GM18498 (cell line): ENCODE measurements at regions not wholly inside any gene's neighbourhood (a gene's known extent, or its start where the extent isn't known, plus 50 kb on each side); places are given as distances from the start of the nearest gene placed in this dataset.
"Not testable (repeated sequence)": the region's sequence is repeated elsewhere in the genome, so short reads cannot be mapped to it uniquely, and the experiment has no call there.

Experiments used
- ATAC-seq: cut with Tn5 transposase; IDR thresholded peaks from one replicate; pipeline ENCODE4 v1.9.1; 2021; ENCODE audit warnings: mild to moderate bottlenecking, moderate library complexity; ENCODE audit not compliant: unreplicated experiment

DNA sequence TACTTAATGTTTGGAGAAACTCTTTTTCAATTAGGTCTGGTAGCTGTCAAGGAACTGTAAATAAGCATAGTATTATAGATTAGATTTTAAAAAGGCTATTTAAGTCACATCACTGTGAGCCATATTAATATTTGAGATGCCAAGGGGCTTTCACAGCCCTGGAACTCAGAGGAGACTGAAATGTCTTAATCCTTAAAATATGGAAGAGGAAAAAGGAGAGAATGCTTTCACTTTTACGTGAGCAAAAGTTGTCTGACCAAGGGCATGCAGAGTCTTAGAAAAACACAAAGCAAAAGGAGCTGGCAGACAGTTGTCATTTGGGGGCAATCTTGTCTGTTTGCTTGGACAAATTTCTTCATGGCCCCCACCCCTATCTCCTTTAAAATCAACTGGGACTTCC lies 253.2 kb upstream of the IGFBP7 start:
- no peak for ATAC-seq

DNA sequence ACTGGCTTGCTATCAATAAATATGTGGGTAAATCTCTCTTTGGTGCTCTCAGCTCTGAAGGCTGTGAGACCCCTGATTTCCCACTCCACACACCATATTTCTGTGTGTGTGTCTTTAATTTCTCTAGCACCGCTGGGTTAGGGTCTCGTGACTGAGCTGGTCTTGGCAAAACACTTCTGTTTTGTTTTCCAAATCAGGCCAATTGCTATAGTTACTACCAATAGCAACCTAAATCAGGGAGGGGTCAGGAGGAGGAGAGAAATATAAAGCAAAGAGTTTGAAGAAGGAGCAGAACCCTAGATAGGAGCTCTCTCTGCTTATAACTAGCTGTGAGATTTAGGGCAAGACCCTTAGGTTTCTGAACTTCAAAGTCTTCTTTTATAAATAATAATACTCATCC lies 250.5 kb upstream of the IGFBP7 start:
- no peak for ATAC-seq

DNA sequence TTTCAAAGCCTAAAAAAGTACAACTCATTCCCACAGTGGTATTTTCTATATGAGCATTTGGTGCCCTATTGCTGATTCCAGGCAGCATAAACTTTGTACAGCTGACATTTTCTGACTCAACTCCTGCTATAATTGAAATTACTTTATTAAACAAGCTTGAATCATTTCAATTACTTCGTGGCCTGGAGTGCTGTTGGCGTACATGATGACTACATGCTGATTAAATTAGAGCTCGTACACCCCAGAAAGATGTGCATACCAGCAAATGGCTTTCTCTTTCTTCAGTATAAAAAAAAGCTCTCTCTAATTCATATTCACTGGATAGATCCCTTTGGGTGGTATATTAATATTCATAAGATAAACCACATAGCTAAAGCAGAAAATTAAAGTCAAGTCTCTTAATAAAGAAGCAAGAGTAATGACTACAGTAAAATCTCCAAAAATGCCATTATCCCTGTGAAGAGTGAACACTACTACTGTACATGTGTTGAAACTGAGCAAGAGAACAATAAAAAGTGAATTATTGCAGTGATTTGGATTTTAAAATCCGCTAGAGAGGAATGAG lies 245.0 kb upstream of the IGFBP7 start:
- ATAC-seq, result no peak

DNA sequence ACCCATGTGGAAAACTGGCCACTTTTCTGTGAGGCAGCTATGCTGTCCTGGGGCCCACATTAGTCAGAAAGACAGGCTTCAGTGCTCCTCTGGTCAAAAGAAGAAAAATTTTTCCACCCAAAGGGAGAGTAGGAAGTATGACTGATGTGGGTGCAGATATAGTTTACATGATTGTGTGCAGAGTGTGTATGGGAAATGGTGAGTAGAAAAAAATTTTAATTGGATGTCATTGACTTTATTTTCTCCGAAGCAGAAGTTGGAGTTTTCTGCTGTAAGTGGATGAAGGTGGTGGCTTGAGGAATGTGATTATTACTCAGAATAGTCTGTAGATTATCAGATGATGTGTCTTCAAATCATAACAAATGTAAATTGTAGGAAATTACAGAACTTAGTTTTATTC lies 241.5 kb upstream of the IGFBP7 start:
- no peak for ATAC-seq

DNA sequence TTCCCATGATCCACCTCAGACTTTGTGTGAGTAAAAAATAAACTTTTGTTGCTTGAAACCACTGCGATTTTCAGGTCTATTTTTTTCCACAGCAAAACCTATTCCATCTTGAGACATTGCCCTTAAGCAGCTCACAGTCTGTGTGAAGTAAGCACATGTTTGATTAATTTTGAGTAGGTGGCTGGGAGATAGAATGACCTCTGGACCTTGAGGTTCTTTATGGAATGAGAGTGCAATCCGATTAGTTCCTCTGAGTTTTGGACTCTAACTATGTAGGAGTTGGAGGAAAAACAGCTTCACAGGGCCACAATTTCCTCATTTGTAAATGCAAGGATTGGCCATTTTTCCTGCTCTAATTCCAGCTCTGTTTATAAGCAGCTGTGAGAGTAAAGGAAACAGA lies 234.1 kb upstream of the IGFBP7 start:
- no peak for ATAC-seq

DNA sequence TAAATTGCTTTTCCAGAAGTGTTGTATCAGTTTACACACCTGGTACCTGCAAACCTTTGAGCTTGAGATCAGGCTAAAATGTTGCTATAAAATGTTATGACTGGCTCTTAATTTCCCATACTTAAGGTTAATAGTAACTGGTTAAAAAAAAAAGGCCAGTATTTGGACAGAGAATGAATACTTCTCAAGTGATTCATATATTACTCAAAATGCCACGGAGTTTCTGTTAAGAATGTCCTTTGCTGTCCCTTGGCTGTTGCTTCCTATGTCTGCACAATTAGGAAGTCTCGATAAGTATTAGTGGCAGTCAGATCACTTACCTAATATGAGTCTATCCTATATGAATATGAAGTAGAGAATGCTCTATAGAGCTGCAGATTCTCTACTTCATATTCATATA lies 232.2 kb upstream of the IGFBP7 start:
- ATAC-seq, result no peak

DNA sequence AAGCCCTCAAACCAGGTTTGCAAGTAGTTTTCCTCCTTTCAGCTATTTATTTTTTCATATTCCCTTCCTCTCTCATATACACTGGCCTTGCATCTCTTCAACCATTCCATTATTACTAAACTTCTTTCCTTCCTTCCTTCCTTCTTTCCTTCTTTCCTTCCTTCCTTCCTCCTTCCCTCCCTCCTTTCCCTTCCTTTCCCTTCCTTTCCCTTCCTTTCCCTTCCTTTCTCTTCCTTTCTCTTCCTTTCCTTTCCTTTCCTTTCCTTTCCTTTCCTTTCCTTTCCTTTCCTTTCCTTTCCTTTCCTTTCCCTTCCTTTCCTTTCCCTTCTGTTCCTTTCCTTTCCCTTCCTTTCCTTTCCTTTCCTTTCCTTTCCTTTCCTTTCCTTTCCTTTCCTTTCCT lies 228.7 kb upstream of the IGFBP7 start:
- ATAC-seq, result not testable (repeated sequence)

DNA sequence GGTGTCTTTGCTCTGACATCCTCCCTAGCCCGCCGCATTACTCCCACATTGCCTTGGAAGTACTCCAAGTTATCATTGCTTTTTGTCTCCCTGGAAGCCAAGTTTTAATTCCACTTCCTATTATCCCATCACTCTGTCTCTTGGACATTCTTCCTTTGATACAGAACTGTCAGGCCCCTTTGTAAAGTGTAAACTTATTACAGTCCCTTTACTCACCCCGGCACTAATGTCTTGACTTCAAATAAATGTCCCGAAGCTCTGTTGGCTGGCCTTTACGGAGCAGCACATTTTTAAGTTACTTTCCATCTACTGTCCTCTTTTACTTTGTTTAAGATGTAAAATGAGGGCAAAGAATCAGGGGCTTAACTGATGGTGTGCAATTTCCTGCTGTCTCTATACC lies 223.5 kb upstream of the IGFBP7 start:
- ATAC-seq, result no peak

DNA sequence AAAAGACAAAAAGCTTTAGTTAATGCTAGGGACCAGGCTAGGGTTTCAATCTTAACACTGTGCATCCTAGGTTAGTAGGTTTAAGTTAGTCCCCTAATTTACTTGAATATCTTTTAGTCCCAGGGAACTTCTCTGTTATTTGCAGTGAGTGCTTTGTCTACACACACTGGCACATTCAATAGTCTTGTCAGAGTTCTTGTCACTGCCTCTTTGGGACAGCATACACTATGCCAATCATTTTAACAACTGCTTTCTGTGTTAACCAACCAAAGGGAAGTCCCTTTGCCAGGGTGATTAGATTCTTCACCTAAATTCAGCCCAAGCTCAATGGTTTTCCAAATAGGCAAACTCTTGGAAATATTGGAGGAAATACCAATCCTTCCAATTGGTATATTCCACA lies 221.8 kb upstream of the IGFBP7 start:
- ATAC-seq, result no peak

DNA sequence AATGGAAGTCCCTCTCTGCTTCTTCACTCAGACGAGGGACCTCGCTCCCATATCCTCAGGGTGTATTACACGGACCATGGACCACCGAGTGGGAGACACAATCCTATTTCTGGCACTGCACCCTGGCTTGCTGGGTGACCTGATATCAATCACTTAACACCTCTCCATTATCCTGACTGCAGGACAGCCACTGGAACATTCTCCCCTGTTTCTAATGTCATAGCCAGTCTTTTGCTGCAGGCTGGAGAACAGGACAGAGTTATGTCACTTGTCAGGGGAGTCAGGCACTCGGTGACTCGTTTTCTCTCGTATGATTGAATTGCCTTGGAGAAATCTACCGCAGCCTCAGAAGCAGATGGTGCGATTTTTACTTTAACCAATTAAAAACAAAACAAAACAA lies 219.1 kb upstream of the IGFBP7 start:
- no peak for ATAC-seq

DNA sequence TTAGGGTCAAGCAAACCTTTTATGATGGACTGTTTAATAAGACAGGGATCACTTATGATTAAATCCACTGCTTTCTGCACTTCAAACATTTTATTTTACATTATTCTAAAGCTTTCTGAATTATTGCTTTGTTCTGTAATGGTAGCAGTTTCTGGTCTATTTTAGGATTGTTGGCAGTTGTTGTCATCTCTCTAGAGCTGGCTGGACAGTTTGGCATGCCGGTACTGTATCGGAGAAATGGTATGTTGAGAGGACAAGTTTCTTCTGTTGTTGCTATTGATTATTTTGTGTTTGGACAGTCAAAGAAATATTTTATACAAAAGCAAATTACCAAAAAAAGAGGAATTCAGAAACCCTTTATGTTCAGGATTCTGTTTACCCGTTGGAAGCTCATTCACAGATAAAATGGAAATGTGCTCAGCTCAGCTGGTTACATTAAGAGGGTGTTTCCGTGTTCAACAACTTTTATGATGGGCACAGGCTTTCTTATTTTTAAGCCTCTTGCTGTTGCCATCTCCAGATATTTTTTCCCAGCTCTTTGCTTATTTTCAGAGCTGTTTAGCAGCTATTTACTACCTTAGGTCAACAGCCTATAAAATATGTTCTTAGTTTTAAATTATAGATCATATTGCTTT lies 214.6 kb upstream of the IGFBP7 start:
- ATAC-seq, result no peak

DNA sequence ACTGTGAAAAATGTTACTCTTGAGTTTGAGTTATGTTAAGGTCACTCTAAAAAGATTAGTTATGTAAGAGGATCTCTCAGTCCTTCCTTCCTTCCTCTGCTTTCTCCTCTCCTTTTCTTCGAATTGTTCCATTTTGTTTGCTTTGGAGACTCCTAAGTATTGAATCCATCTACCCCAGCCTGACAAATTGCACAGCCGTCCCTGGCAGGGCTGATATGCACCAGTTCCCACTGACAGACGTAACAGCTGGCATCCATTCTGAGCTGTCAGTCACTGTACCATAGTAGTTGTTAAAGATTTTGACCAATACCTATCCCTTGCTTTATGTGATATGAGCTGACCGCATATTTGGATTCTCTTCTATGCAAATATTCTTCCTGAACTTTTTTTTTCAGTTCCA lies 210.7 kb upstream of the IGFBP7 start:
- ATAC-seq, result no peak

DNA sequence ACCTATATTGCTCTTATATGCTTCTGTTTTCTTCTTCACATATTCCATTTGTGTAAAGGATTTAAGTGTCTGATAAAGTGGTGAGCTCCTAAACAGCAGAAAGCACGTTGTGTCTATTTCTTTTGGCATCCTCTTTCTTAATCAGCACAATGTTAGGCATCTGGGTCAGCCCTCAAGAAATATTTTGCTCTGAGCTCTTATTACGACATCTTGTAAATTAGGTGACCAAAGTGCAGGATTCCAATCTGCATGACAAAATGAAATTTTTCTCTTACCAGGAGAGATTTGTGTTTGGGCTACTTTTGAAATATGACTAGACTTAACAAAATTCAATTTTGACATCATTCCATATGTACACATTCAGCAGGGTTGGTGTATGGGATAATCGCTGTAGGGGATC lies 210.0 kb upstream of the IGFBP7 start:
- no peak for ATAC-seq

DNA sequence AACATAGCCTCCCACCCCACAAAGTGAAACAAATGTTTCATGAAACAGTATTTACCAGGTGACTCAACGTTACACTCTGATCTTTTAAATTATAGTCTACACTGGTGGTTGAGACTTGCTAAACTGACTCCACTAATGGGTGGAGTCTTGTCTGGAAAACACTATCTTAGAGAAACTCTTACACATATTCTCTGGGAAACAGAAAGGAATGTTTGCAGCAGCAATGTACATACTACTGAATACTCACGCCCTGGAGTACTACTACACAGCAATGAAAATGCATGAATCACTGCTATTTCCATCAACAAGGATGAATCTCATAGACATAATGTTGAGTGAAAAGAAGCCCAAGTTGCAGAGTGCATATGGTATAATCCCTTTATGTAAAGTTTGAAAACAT lies 208.5 kb upstream of the IGFBP7 start:
- no peak for ATAC-seq

DNA sequence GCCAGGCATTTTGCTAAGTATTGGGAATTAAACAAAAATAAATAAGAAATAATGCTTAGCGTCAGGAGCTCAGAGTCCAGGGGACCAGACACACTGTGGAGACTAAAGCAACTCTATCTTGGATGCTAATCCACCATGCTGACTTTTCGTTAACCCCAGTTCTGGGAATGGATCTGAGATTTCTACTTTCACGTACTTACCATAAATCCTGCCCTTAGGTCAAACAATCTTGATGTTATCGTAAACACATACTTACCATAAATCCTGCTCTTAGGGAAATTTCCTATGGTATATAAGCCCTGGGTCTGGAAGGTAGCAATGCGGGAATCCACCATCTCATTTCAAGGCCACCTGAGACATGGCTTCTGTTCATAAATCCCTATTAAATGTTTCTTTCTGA lies 204.5 kb upstream of the IGFBP7 start:
- no peak for ATAC-seq

DNA sequence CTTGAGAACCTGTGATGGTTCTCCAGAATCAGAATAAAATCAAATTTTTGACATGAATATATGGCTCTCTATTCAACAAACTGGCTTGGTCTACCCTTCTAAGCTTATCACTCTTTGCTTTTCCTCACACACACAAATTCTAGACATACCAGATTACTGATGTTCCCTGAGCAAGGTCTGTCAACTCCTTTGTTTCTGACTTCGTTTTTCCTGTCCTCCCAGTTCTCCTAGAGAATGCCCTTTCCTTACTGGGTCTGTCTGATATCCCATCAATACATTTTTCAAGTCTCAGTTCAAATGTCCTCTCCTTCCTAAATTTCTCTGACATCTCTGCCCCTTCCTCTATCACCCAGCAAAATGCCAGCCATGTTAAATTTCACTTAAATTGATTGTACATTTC lies 202.1 kb upstream of the IGFBP7 start:
- ATAC-seq, result no peak

DNA sequence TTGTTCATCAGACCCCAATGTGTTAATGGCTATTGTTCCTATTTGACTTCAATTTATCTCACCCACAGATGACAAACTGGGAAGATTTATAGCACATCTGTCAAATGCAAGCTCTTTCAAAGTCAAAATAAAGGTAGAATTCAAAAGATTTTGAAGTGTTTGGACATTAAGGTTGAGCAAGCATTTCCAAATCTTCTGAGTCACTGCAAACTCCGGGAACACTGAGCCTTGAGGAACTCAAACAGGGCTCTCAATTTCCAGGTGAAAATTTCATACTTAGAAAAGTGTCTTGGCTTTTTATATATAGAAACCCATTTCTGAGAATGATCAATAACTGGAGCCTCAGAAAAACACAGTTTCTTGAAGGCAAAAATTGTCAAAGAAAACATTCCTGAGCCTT lies 199.5 kb upstream of the IGFBP7 start:
- ATAC-seq, result no peak

DNA sequence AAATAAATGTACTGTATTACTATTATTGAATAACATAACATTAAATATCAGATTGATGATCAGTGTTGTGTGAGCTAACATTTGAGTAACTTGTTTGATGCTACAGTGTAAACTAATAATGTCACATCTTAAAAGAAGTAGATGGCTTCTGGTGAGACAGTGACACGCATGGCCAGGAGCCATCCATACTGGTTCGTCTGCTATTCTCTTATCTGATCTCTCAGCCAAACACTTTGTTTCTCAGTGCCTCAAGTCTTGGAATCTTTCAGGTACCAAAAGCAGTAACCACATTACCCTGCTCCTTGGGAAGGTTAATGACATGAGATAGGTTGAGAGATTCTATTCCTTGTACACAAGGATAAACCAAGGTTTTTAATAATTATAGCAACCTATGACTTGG lies 198.1 kb upstream of the IGFBP7 start:
- ATAC-seq, result no peak

DNA sequence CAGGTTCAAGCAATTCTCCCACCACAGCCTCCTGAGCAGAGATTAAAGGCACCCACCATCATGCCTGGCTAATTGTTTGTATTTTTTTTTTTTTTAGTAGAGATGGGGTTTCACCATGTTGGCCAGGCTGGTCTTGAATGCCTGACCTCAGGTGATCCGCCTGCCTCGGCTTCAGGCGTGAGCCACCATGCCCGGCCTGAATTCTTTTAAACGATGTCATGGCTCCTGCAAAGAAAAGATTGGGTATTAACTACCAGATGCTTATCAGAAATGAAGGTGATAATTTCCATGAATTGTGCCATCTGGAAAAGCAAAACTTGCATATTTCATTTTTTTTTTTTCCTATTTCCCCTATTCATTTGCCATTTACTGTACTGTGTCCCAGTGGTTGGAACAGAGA lies 195.7 kb upstream of the IGFBP7 start:
- ATAC-seq, result no peak

DNA sequence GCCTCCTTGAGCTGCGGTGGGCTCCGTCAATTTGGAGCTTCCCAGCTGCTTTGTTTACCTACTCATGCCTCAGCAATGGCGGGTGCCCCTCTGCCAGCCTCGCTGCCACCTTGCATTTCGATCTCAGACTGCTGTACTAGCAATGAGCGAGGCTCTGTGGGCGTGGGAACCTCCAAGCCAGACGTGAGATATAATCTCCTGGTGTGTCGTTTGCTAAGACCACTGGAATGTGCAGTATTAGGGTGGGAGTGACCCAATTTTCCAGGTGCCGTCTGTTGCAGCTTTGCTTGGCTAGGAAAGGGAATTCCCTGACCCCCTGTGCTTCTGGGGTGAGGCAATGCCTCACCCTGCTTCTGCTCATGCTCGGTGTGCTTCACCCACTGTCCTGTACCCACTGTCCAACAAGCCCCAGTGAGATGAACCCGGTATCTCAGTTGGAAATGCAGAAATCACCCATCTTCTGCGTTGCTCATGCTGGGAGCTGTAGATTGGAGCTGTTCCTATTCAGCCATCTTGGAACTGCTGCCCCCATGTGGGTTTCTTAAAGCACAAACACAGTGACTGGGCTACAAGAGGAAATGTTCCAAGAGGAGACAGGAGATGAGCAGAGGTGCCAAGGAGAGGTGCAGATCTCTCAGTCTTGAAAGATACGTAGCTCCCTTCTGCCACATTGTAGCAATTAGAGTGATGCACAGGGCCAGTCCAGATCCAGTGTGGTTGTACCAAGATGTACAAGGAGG lies 193.0 kb upstream of the IGFBP7 start:
- no peak for ATAC-seq

DNA sequence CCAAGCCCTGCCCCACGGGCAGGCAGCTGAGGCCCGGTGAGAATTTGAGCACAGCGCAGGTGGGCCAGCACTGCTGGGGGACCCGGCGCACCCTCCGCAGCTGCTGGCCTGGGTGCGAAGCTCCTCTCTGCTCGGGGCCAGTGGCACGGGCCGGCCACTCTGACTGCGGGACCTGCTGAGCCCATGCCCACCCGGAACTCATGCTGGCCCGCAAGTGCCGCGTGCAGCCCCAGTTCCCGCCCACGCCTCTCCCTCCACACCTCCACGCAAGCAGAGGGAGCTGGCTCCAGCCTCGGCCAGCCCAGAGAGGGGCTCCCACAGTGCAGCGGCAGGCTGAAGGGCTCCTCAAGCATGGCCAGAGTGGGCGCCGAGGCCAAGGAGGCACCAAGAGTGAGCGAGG lies 190.1 kb upstream of the IGFBP7 start:
- ATAC-seq, result not testable (repeated sequence)

DNA sequence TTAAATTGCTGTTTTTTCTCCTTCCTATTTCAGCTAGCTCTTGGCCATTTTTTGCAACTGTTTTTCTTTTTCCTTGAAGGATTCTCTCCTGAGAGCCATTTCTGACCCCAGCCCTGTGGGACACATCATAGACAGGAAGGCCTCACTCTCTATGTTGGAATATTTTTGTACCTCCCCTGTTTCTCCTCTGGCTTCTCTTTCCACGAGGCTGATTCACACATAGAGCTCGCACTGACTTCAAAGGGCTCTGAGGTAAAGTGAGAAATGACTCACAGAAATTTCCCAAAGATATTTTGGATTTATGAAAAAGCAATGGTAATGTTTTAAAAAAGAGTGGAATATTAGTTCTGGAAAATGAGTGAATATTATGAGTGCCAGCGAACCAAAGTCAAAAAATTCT lies 181.7 kb upstream of the IGFBP7 start:
- ATAC-seq, result no peak
